ENCODE measurements at regions not wholly inside any gene's neighbourhood (a gene's known extent, or its start where the extent isn't known, plus 50 kb on each side); places are given as distances from the start of the nearest gene placed in this dataset.
"Not testable (repeated sequence)": the region's sequence is repeated elsewhere in the genome, so short reads cannot be mapped to it uniquely, and the experiment has no call there.

GRCh38 chr11:90585491-90585890, 362.6 kb upstream of the CHORDC1 start:
- no peak overlapping the region for H3K4me2 ChIP-seq
- no peak overlapping the region for H3K27ac ChIP-seq
- H3K9ac ChIP-seq = no peak overlapping the region
- H3K4me3 ChIP-seq (IDR thresholded peaks at IDR 0.05; ENCODE audit: insufficient read depth, low read depth, low read length) = no peak overlapping the region
- no peaks in the 10 kb centered on the region for H4K20me1 ChIP-seq (ENCODE audit: insufficient read depth)
- no peaks in the 10 kb centered on the region for H3K79me2 ChIP-seq (ENCODE audit: insufficient read depth, low read depth)
- no peaks in the 10 kb centered on the region for H3K4me1 ChIP-seq (ENCODE audit: low read depth, poor library complexity, severe bottlenecking)
- no peak overlapping the region for H2AFZ ChIP-seq (ENCODE audit: low read depth)
- no peaks in the 10 kb centered on the region for H3K27me3 ChIP-seq (ENCODE audit: insufficient read depth, low read depth)
- no peaks in the 10 kb centered on the region for H3K36me3 ChIP-seq (ENCODE audit: insufficient read depth)
- no peak for TF ChIP-seq CTCF (conservative IDR thresholded peaks at IDR 0.05; ENCODE audit: low read depth, low read length)

GRCh38 chr11:90582999-90583398, 360.1 kb upstream of the CHORDC1 start:
- not testable (repeated sequence) for H3K4me3 ChIP-seq (IDR thresholded peaks at IDR 0.05; ENCODE audit: insufficient read depth, low read depth, low read length); H4K20me1 ChIP-seq (ENCODE audit: insufficient read depth); H3K4me2 ChIP-seq; H3K27ac ChIP-seq; H2AFZ ChIP-seq (ENCODE audit: low read depth); H3K9ac ChIP-seq; H3K79me2 ChIP-seq (ENCODE audit: insufficient read depth, low read depth); H3K4me1 ChIP-seq (ENCODE audit: low read depth, poor library complexity, severe bottlenecking); H3K27me3 ChIP-seq (ENCODE audit: insufficient read depth, low read depth); H3K36me3 ChIP-seq (ENCODE audit: insufficient read depth)

GRCh38 chr11:90564531-90564930, 341.7 kb upstream of the CHORDC1 start:
- no peak for TF ChIP-seq CTCF (conservative IDR thresholded peaks at IDR 0.05; ENCODE audit: low read depth, low read length)
- H3K9ac ChIP-seq = no peak overlapping the region
- no peak overlapping the region for H3K4me2 ChIP-seq
- no peaks in the 10 kb centered on the region for H3K36me3 ChIP-seq (ENCODE audit: insufficient read depth)
- H2AFZ ChIP-seq (ENCODE audit: low read depth) = no peak overlapping the region
- no peaks in the 10 kb centered on the region for H3K27me3 ChIP-seq (ENCODE audit: insufficient read depth, low read depth)
- no peaks in the 10 kb centered on the region for H3K79me2 ChIP-seq (ENCODE audit: insufficient read depth, low read depth)
- H4K20me1 ChIP-seq (ENCODE audit: insufficient read depth) = no peaks in the 10 kb centered on the region
- H3K4me1 ChIP-seq (ENCODE audit: low read depth, poor library complexity, severe bottlenecking) = no peaks in the 10 kb centered on the region
- no peak overlapping the region for H3K27ac ChIP-seq
- H3K4me3 ChIP-seq (IDR thresholded peaks at IDR 0.05; ENCODE audit: insufficient read depth, low read depth, low read length) = no peak overlapping the region

- Histone ChIP-seq H4K20me1 (ENCODE audit: insufficient read depth) (no peaks in the 10 kb centered on the region), H3K4me3 (IDR thresholded peaks at IDR 0.05; ENCODE audit: insufficient read depth, low read depth, low read length) (no peak overlapping the region), H3K4me1 (ENCODE audit: low read depth, poor library complexity, severe bottlenecking) (no peaks in the 10 kb centered on the region), H3K79me2 (ENCODE audit: insufficient read depth, low read depth) (no peaks in the 10 kb centered on the region), H3K27me3 (ENCODE audit: insufficient read depth, low read depth) (no peaks in the 10 kb centered on the region), H3K9ac (no peak overlapping the region), H2AFZ (ENCODE audit: low read depth) (no peak overlapping the region), H3K4me2 (no peak overlapping the region), H3K27ac (no peak overlapping the region), H3K36me3 (ENCODE audit: insufficient read depth) (no peaks in the 10 kb centered on the region)
- no peak for TF ChIP-seq CTCF (conservative IDR thresholded peaks at IDR 0.05; ENCODE audit: low read depth, low read length)
These were observed 335.5 kb upstream of the CHORDC1 start for GRCh38 chr11:90558328-90558865.

GRCh38 chr11:90556606-90557005, 333.8 kb upstream of the CHORDC1 start:
- no peak overlapping the region for H3K9ac ChIP-seq
- no peak overlapping the region for H3K27ac ChIP-seq
- H3K4me2 ChIP-seq = no peak overlapping the region
- H3K4me3 ChIP-seq (IDR thresholded peaks at IDR 0.05; ENCODE audit: insufficient read depth, low read depth, low read length) = no peak overlapping the region
- TF ChIP-seq CTCF (conservative IDR thresholded peaks at IDR 0.05; ENCODE audit: low read depth, low read length) = no peak
- H4K20me1 ChIP-seq (ENCODE audit: insufficient read depth) = no peaks in the 10 kb centered on the region
- no peaks in the 10 kb centered on the region for H3K27me3 ChIP-seq (ENCODE audit: insufficient read depth, low read depth)
- no peaks in the 10 kb centered on the region for H3K36me3 ChIP-seq (ENCODE audit: insufficient read depth)
- H3K79me2 ChIP-seq (ENCODE audit: insufficient read depth, low read depth) = no peaks in the 10 kb centered on the region
- no peaks in the 10 kb centered on the region for H3K4me1 ChIP-seq (ENCODE audit: low read depth, poor library complexity, severe bottlenecking)
- no peak overlapping the region for H2AFZ ChIP-seq (ENCODE audit: low read depth)
